NCI-H526 (cell line): ENCODE measurements at regions not wholly inside any gene's neighbourhood (a gene's known extent, or its start where the extent isn't known, plus 50 kb on each side); places are given as distances from the start of the nearest gene placed in this dataset.

Experiments used
- DNase-seq, 2 experiments: peaks; one replicate each; lab custom pipeline; 2025; lab: John Stamatoyannopoulos, UW

DNA sequence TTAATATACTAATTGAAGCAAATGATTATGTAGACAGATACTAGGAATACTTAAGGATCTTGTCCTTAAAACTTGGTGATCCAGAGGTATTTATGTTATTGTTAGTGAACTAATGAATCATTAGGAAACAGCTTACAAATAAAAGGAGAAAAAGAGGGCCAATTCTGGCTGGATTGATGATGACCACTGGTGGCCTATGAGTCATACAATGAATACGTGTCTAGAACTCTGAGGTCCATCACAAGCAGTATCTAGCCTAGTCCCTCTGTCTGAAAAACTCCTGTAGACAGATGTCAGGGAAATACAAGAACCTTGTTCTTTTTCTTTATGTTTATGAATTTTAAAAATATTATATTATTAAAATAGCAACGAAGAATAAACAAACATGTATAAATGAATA, 51.7 kb upstream of the RTL1 start:
- no peak for DNase-seq

DNA sequence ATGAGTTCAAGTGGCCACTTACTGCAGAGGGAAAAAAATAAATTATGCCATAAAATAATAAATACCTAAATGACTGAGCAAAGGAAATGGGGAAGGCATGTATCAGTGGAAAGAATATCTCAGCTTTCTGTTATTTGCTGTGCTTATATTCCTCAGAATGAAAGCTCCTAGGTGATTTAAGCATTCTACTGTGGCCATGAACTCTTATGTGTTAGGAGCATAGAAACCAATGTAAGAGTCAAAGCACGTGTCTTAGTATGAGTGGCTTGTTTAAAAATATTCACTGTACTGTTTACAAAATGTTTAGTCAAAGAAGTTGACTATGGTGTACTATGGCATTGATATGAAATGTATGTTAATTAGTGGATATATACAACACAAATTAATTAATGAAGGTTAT, 59.0 kb upstream of the RTL1 start:
- no peak for DNase-seq

DNA sequence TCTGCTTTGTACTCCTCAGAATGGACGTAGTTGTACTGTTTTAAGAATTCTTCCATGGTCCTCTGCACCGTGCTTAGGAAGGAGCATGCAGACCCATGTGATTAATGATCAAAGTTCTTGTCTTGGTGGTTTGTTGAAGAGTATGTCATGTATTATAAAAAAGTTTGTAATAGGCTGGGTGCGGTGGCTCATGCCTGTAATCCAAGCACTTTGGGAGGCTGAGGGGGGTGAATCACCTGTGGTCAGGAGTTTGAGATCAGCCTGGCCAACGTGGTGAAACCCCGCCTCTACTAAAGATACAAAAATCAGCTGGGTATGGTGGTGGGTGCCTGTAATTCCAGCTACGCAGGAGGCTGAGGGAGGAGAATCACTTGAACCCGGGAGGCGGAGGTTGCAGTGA, 61.8 kb upstream of the RTL1 start:
- DNase-seq, result no peak

DNA sequence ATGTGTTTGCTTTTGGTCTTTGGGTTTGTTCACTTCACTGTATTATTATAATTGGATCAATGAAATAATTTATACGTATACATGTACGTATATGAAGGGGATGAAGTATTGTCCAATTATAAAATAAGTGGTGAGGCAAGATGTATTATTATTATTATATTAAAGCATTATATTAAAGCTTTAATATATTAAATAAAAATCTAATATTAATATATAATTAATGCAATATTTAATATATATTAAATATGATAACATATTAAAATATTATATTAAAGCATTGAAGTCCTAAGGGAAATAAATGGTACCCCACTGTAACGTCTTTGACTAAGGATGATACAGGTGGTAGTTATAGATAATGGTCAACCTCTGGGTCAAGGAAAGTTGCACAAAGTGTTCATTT, 63.7 kb upstream of the RTL1 start:
- DNase-seq, result no peak

DNA sequence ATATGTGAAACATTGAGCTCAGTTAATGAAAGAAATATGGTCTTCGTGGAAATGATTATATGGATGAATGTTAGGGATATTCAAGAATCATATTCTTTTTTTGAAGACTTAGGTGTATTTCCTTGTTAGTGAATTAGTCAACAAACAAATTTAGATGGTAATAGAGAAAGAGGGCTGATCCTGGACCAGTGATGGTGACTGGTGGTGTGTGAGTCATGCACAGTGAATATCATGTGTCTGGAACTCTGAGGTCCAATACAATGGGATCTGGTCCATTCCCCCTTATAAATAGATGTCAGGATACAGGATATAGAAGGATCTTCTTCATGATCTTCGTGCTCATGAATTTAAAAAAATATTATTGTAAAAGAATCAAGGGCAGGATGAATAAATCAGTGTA, 64.4 kb upstream of the RTL1 start:
- DNase-seq, result no peak

DNA sequence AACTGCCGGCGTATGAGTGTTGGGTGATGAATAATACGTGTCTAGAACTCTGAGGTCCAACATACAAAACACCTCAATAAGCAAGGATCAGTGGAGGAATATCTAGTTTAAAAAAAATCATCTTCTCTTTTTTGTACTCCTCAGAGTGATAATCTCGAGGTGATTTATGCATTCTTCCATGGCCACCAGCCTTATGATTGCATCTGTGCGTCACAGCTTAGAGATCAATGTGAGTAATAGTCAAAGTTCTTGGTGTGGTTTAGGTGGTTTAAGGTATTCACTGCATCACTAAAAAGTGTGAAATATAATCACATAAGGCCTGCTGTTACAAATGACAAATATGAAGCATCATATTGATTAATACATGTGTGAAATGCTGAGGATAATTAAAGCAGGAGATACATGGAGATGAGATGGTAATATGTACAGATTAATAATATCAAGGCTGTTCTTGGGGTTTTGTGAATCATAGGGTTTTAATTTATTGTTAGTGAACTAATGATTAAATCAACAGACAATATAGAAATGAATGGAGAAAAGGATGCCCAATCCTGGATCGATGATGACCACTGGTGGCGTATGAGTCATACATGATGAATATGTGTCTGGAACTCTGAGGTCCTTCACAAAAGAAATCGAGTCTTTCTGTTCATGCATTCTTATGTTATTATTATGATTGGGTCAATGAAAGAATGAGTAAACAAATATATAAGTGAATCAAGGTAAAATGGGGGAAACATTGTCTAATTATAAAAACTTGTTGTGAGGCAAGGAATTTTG, 68.8 kb upstream of the RTL1 start:
- no peak for DNase-seq

DNA sequence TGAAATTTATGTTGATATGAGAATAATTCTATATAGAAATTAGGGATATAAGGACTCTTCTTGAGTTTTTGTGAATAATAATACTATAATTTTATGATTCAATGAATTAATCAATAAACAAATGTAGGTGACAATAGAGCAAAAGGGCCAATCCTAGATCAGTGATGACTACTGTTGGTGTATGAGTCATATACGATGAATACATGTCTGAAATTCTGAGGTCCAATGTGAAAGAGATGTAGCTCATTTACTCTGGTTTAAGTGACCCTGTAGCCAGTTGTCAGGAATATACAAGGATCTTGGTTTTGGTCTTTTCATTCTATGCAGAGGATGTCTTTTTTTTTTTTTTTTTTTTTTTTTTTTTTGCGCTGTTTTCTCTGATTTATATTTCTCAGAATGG, 72.1 kb upstream of the RTL1 start:
- no peak for DNase-seq

DNA sequence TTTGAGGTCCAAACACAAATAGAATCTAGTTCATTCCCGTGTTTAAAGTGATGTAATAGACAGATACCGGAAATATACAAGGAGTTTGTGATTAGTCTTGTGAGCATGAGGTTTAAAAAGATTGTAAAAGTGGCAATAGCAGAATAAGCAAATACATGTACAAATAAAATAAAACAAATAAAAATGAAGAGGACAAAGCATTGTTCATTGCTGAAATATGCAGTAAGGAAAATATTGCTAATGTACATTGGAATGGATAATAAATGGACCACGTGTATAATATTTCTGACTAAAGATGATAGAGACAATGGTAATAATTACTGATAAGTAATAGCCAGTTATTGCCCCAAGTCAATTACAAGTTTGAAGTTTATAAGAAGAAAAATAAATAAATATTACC, 75.6 kb upstream of the RTL1 start:
- no peak for DNase-seq

DNA sequence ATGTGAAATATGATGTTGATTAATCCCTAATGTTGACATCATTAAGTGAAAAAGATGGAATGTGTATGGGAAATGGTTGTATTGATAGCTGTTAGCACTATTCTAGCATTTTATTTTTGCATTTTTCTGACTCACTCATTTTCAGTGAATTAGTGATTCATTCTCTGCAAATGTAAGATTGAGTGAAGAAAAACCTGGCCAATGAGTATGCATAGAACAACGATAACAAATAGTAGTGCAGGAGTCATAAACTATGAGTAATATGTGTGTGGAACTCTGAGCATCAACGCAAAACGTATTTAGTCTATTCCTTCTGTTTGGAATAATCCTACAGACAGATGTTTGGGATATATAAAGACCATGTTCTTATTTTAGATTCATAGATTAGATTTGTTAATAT, 76.3 kb upstream of the RTL1 start:
- no peak for DNase-seq

DNA sequence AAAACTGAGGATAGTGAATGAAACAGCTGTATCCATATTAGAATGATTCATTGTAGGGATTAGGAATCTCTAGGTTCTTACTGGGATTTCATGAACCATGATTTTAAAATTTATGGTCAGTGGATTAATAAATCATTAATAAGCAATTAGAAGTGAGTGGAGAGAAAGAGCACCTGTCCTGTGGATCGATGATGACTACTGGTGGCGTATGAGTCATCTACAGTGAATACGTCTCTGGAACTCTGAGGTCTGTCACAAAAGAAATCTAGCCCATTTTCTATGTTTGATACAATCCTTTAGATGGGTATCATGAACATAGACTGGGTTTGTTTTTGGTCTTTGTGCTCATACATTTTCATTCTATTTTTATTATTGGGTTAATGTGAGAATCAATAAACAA, 77.3 kb upstream of the RTL1 start:
- no peak for DNase-seq

DNA sequence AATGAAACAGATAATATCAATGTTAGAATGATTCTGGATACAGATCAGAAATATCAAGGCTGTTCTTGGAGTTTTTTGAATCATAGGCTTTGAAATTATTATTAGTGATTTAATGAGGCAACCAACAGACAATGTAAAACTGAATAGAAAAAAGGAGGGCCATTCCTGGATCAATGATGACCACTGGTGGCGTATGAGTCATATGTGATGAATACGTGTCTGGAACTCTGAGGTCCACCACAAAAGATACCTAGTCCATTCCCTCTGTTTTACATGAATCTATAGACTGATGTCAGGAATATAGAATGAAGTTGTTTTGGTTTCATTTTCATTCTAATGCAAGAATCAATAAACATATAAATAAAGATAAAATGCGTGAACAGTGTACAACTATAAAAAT, 78.3 kb upstream of the RTL1 start:
- DNase-seq, result no peak

DNA sequence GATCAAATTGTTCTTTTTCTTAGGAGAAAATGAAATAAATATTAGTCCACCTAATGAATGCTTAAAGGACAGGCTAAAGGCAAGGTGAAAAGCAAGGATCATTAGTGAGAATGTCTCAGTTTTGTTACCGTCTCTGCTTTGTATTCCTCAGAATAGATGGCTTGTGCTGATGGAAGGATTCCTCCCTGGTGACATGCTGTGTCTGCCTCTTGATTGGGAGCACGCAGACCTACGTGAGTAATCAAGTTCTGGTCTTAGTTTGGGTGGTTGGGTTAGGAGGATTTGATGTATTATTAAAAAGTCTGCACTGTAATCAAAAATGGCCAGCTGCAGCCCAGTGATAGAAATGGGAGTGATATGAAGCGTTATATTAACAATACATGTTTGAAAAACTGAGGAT, 78.8 kb upstream of the RTL1 start:
- no peak for DNase-seq

DNA sequence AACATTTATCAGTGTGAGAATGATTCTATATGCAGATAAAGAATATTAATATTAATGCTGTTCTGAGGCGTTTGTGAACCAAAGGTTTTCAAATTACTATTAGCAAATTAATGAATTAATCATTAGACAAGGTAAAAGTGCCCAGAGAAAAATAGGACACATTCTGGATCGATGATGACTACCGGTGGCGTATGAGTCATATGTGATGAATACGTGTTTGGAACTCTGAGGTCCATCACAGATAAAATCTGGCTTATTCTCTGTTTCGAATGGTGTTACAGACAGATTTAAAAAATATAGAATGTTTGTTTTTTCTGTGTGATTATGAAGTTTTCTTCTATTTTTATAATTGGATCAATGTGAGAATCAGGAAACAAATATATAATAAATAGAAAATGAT, 79.2 kb upstream of the RTL1 start:
- DNase-seq, result no peak

DNA sequence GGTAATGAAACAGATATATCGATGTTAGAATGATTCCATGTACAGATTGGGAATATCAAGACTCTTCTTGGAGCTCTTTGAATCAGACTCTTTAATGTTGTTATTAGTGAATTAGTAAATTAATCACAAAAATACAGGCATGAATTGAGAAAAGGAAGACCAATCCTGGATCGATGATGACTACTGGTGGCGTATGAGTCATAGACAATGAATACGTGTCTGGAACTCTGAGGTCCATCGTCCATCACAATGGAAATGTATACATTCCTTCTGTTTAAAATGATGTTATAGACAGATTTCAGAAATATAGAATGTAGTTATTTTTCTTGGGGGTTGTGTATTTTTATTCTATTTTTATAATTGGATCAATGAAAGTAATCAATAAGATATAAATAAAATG, 80.2 kb upstream of the RTL1 start:
- no peak for DNase-seq

DNA sequence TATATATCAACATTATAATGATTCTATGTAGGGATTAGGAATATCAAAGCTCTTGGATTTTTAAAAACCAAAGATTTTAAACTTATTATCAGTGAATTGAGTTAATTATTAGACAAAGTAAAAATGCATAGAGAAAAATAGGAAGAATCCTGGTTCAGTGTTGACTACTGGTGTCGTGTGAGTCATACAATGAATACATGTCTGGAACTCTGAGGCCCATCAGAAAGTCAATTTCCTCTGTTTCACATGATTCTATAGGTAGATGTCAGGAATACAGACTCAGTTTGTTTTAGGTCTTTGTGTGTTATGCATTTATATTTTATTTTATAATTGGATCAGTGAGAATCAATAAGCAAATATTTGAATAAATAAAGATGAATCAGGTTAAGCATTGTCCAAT, 84.5 kb upstream of the RTL1 start:
- DNase-seq, result no peak

DNA sequence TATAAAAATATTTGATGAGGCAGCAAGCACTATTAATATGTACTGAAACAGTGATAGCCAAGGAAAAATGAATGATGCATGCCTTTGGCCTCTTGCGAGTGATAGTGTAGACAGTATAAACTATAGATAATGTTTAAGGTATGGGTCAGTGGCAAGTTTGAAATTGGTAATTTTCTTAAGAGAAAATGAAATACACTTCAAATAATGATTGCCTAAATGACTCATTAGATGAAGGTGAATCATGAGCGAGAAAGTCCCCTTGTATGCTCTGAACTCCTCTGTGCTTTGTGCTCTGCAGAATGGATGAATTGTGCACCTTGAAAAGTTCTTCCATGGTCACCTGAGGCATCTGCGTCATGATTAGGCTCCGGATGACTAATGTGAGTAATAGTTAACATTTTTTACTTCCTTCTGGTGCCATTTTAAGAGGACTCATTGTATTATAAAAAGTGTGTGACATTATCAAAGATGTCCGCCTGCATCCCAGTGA, 84.9 kb upstream of the RTL1 start:
- no peak for DNase-seq

DNA sequence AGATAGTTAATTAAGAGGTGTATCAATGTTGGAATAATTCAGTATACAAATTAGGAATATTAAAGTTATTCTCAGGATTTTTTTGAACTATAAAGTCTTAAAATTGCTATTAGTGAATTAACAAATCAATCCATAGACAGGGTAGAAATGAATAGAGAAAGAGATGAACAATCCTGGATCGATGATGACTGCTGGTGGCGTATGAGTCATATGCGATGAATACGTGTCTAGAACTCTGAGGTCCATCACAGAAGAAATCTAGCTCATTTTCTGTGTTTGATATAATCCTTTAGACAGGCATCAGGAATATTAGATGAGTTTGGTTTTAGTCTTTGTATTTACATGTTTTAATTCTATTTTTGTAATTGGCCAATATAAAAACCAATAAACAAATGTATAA, 85.4 kb upstream of the RTL1 start:
- DNase-seq, result no peak

DNA sequence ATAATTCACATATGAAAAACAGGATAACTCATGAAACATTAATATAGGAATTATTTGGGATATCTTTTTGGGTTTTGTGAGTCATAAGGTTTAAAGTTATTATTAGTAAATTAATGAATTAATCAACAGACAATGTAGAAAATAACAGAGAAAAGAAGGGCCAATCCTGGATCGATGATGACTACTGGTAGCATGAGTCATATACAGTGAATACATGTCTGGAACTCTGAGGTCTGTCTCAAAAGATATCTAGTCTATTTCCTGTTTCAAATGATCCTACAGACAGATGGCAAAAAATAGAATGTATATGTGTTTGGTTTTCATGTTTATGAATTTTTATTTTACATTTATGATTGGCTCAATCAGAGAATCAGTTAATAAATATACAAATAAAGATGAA, 86.4 kb upstream of the RTL1 start:
- no peak for DNase-seq

DNA sequence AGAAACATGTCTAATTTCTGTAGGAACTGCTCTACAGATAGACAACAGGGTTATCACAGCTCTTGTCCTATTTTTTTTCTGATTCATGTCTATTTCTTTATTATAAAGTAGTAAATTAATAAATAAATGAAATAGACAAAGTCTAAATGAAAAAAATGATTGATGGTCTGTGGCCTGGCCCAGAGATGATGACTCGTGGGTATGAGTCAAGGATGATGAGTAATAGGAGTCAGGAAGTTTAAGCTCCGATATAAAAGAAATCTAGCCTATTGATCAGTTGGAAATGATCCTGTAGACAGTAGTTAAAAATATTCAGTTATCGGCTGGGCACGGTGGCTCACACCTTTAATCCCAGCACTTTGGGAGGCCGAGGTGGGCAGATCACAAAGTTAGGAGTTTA, 90.6 kb upstream of the RTL1 start:
- DNase-seq, result no peak

DNA sequence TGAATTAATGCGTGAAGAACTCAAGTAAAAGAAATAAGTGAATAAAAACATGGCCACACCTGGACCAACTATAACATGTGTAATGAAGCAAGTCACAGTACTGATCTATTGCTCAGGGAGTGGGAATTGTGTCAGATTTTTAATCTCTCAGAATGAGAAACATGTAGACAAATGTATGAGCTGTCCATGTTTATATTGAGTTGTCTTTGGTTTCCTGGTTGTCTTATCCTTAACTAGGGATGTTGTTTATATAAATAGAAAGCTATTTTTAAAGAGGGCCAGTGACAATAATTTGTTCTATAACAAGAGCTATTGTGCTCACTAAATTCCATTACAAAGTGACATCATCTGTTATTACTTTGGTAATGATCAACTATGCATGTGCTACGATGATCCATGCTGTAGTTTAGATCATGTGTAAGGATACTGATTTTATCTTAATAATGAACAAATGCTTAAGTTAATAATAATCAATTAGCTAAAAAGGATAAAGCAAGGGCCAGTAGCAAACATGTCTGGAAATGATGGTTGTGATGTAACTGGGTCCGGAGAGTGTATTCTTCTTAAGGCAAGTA, 91.3 kb upstream of the RTL1 start:
- DNase-seq, result no peak

DNA sequence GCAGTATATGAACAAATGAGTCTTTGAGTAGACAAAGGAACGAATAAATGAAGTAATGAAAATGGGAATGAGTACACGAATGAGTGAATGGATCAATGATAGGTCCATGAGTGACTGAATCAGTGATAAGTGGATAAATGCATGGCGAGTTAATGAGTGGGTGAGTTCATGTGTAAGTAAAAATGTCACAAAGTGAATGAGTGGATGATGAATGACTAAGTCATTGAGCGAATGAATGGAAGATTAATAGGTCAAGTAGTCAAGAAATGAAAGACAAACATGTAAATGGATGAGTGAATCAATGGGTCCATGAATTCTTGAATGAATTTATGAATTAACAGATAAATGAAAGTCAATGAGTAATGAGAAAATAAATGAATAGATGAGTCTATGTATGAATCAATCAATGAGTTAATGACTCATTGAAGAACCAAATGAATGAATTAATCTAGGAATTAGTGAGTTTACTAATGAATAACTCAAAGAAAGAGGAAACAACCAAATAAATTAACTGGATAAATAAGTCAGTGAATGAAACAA, 97.3 kb upstream of the RTL1 start:
- no peak for DNase-seq

DNA sequence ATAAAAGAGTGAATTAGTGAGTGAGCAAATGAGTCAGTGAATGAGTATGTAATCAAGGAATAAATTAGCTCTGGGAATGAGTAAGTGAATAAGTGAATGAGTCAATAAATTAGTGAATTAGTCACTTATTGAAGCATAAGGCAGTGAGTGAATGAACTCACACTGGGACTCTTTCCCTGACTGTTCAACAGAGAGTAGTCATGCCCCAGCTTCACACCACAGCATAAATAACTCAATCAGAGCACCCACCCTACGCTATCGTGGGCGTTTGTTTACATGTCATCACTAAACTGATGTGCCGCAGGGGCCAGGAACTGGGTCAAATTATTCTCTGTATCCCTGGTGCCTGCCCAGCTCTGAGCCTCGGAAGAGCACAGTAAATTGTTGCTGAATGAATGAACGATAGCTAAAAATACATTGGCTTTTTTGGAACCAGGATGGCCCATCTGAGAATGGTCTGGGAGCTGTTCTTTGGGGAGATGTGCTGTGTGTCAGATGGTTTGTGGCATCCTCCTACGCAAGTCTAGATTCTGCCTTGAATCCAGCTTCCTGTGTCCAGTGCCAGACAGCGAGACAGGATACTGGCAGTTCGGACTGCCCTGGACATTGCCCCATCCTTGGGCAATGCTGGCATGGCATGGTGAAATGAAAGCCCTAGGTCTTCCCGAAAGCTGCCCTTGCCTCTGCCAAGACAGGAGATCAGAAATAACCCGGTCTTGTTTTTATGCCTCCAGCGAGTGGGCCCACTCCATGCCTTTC, 98.0 kb upstream of the RTL1 start:
- DNase-seq, result no peak

DNA sequence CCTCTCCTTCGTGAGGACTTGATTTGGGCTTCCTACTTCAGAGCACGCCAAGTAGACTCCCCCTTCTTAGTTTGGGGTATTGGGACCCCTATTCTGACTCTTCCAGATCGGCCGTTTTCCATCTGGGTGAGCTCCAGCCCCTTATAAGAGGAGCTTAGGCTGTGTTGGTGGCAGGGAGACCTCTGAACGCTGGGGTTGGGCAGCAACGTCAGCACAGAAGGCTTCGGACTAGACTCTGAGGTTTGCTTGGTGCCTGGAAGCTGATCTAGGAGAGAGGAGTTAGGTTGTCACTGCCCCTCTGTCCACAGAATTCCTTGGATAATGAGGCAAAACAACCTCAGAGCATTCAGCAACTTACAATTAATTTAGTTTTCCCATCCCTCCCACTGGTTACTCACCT, 99.2 kb upstream of the RTL1 start:
- no peak for DNase-seq
